PC-3 (cell line): ENCODE measurements at regions not wholly inside any gene's neighbourhood (a gene's known extent, or its start where the extent isn't known, plus 50 kb on each side); places are given as distances from the start of the nearest gene placed in this dataset.

Source experiments
- ATAC-seq: fragments of 200-7000 bp; cut with Tn5 transposase; 2 replicates; pipeline ENCODE4 v1.9.1; 2020; ENCODE audit warnings: mild to moderate bottlenecking, moderate library complexity
- BruUV-seq: library from RNA; stranded (reverse); fragments of 400-500 nt; replicated peaks from 2 replicates; lab custom pipeline; 2021; lab: Mats Ljungman, UMichigan
- CTCF ChIA-PET: fragments of 300-600 bp; sonication (Branson Sonifier 250); formaldehyde crosslinking; loops from one replicate; lab custom pipeline; 2022; ENCODE audit warnings: antibody characterized with exemption; lab: Charles Lee
- POLR2A ChIA-PET: fragments of 300-600 bp; sonication (Branson Sonifier 250); formaldehyde crosslinking; loops from one replicate; lab custom pipeline; 2022; ENCODE audit warnings: antibody characterized with exemption; ENCODE audit not compliant: unreplicated experiment; lab: Charles Lee
- DNase-seq: peaks from one replicate; pipeline ENCODE4 v3.0.0-alpha.2; 2015
- H2AFZ ChIP-seq: fragments of 300-600 bp; sonication (generic); 2 replicates; pipeline ENCODE4 v1.6.0; 2016; ENCODE audit warnings: antibody characterized with exemption, low read length
- H3F3A ChIP-seq: fragments of 300-600 bp; sonication (generic); one replicate; pipeline ENCODE4 v1.6.0; 2017; ENCODE audit warnings: antibody characterized with exemption, low read length, control low read depth, mild to moderate bottlenecking; ENCODE audit not compliant: unreplicated experiment
- H3K27ac ChIP-seq: fragments of 300-600 bp; sonication (generic); 2 replicates; pipeline ENCODE4 v1.5.1; 2016; ENCODE audit warnings: mild to moderate bottlenecking, low read length
- H3K27me3 ChIP-seq: fragments of 300-600 bp; sonication (generic); 2 replicates; pipeline ENCODE4 v1.6.1; 2016; ENCODE audit warnings: low read length, mixed read lengths
- H3K36me3 ChIP-seq: fragments of 300-600 bp; sonication (generic); 2 replicates; pipeline ENCODE4 v1.6.1; 2016; ENCODE audit warnings: low read depth, mixed run types, low read length, mixed read lengths
- H3K4me1 ChIP-seq: fragments of 300-600 bp; sonication (generic); 2 replicates; pipeline ENCODE4 v1.5.1; 2016; ENCODE audit warnings: low read length; ENCODE audit not compliant: insufficient read depth
- H3K4me2 ChIP-seq: fragments of 300-600 bp; sonication (generic); 2 replicates; pipeline ENCODE4 v1.6.0; 2016; ENCODE audit warnings: low read length
- H3K4me3 ChIP-seq: fragments of 300-600 bp; sonication (generic); 2 replicates; pipeline ENCODE4 v1.5.1; 2016; ENCODE audit warnings: mild to moderate bottlenecking, low read length, mixed read lengths
- H3K79me2 ChIP-seq: fragments of 300-600 bp; sonication (generic); 2 replicates; pipeline ENCODE4 v1.6.1; 2017; ENCODE audit warnings: low read length, mixed read lengths
- H3K9ac ChIP-seq: fragments of 300-600 bp; sonication (generic); 2 replicates; pipeline ENCODE4 v1.6.0; 2016; ENCODE audit warnings: mild to moderate bottlenecking, low read length
- H3K9me2 ChIP-seq: fragments of 300-600 bp; sonication (generic); replicated peaks from 2 replicates; pipeline ENCODE4 v1.6.1; 2016; ENCODE audit warnings: mixed run types, low read length, mixed read lengths
- H3K9me3 ChIP-seq: fragments of 300-600 bp; sonication (generic); 2 replicates; pipeline ENCODE4 v1.6.1; 2016; ENCODE audit warnings: low read length, mixed read lengths
- H4K20me1 ChIP-seq: fragments of 300-600 bp; sonication (generic); 2 replicates; pipeline ENCODE4 v1.6.1; 2016; ENCODE audit warnings: low read length, mixed read lengths
- CTCF ChIP-seq: fragments of 300-600 bp; sonication (generic); conservative IDR thresholded peaks from 2 replicates; pipeline ENCODE4 v1.5.1; 2017; ENCODE audit warnings: antibody characterized with exemption, low read depth, mild to moderate bottlenecking, low read length
- EZH2 ChIP-seq: fragments of 300-600 bp; sonication (generic); IDR thresholded peaks from one replicate; pipeline ENCODE4 v1.6.1; 2017; ENCODE audit warnings: antibody characterized with exemption, mild to moderate bottlenecking, low read length; ENCODE audit not compliant: unreplicated experiment
- EZH2phosphoT487 ChIP-seq: fragments of 300-600 bp; sonication (generic); IDR thresholded peaks from 2 replicates; pipeline ENCODE4 v1.6.1; 2018; ENCODE audit warnings: mild to moderate bottlenecking, antibody characterized with exemption, low read length, borderline replicate concordance
- intact Hi-C: fragments of 100-400 bp; cut with micrococcal nuclease; formaldehyde crosslinking; loops from 2 replicates; pipeline ENCODE4 v1.9.0; 2023

DNA sequence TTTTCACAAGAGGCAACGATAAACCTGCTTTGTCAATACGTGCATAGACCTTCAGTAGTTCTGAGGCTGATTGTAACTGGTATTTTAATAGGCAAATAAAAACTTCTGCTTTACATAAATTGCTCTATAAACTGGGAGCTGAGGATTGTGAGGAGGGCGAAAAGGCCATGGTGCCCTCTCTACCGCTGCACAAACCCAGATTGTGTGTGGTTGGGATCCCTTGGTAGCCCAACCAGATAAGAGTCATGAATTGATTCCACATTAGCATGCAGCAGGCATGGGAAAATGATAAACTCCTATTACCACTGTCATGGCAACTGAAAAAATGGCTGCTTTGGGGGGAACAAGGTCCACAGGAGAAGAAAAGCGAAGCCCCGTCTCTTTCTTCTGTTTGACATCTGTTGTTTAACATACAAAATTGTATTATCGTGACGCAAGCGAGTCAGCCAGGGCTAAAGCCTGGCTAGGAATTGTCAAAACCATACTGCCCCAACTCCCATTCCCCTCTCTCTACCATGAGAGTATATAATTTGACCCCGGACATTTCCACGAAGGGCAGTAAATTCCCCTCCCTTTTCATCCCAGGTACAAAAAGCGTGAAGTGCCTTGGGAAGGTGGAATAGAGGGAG, 157.8 kb upstream of the SALL4 start:
- H3K4me2 ChIP-seq = no peak overlapping the region
- no peak overlapping the region for H3K4me3 ChIP-seq
- no peak overlapping the region for H3K27ac ChIP-seq
- CTCF ChIA-PET = no interaction called here
- DNase-seq (no peak), ATAC-seq (no peak)
- no peaks in the 10 kb centered on the region for H3K27me3 ChIP-seq
- no peaks in the 10 kb centered on the region for H3K4me1 ChIP-seq
- intact Hi-C loops = loop anchor here (10.0 kb wide), 2 partner anchors 95 to 105 kb away; no protein-coding TSS in a partner anchor
- no peaks in the 10 kb centered on the region for H3K9me2 ChIP-seq
- no peaks in the 10 kb centered on the region for H3F3A ChIP-seq
- H3K79me2 ChIP-seq = no peaks in the 10 kb centered on the region
- no peak overlapping the region for H2AFZ ChIP-seq
- H3K9me3 ChIP-seq = no peaks in the 10 kb centered on the region
- BruUV-seq = no TSS peak
- no peak overlapping the region for H3K9ac ChIP-seq
- POLR2A ChIA-PET = no interaction called here
- no peaks in the 10 kb centered on the region for H3K36me3 ChIP-seq
- H4K20me1 ChIP-seq = no peaks in the 10 kb centered on the region
- no peak for TF ChIP-seq EZH2
- no peak for TF ChIP-seq EZH2phosphoT487
- no peak for TF ChIP-seq CTCF

GRCh38 chr20:51959066-51959542, 156.8 kb upstream of the SALL4 start:
- Histone ChIP-seq H3K4me1 (no peaks in the 10 kb centered on the region), H3K4me2 (no peak overlapping the region), H3F3A (no peaks in the 10 kb centered on the region), H4K20me1 (no peaks in the 10 kb centered on the region), H3K9ac (no peak overlapping the region), H3K9me2 (no peaks in the 10 kb centered on the region), H3K27me3 (no peaks in the 10 kb centered on the region), H3K4me3 (no peak overlapping the region), H2AFZ (no peak overlapping the region), H3K36me3 (no peaks in the 10 kb centered on the region), H3K9me3 (no peaks in the 10 kb centered on the region), H3K79me2 (no peaks in the 10 kb centered on the region), H3K27ac (no peak overlapping the region)
- ChIA-PET POLR2A (no interaction called here), CTCF (no interaction called here)
- intact Hi-C loops = no loop called here
- no peak for DNase-seq
- TF ChIP-seq EZH2phosphoT487 (no peak), CTCF (no peak), EZH2 (no peak)
- BruUV-seq = no TSS peak
- ATAC-seq = no peak
